ENCODE measurements at regions not wholly inside any gene's neighbourhood (a gene's known extent, or its start where the extent isn't known, plus 50 kb on each side); places are given as distances from the start of the nearest gene placed in this dataset.

GRCh38 chr4:107269175-107269574 lies 233.1 kb upstream of the DKK2 start:
- no peaks in the 10 kb centered on the region for H3K9me3 ChIP-seq (replicated peaks; ENCODE audit: control insufficient read depth, insufficient read depth, low read length)
- no peak overlapping the region for H3K4me2 ChIP-seq (ENCODE audit: insufficient read depth, low read length)
- H3K9me1 ChIP-seq (replicated peaks; ENCODE audit: control insufficient read depth, extremely low read depth, insufficient read depth, low read length) = no peaks in the 10 kb centered on the region
- H3K36me3 ChIP-seq (ENCODE audit: control insufficient read depth in 2 of 2, extremely low read depth in 1 of 2, insufficient read depth in 2 of 2, low read length in 2 of 2) = no peaks in the 10 kb centered on the region
- no peak overlapping the region for H3K9ac ChIP-seq (replicated peaks; ENCODE audit: extremely low read depth, insufficient read depth, low read length)
- dilution Hi-C loops (cut with MboI; ENCODE audit: extremely low pct_ligation_motif_present, low sequenced_read_pairs) = no loop called here
- H3K4me1 ChIP-seq (ENCODE audit: control insufficient read depth, extremely low read depth, insufficient read depth, low read length) = no peaks in the 10 kb centered on the region
- ChIA-PET CTCF (interaction anchor here (0.8 to 1.3 kb wide), 2 partner anchors 9 to 10 kb away, joined by 3 read pairs; no protein-coding TSS in a partner anchor), POLR2A (no interaction called here)
- no peak for FAIRE-seq
- no peak for TF ChIP-seq GATA2 (IDR thresholded peaks at IDR 0.05; ENCODE audit: insufficient read depth, insufficient read length, low read depth, low read length)
- no peak overlapping the region for H3K27ac ChIP-seq (ENCODE audit: insufficient read depth, low read depth, low read length)
- H3K4me3 ChIP-seq (replicated peaks in 1 of 3; ENCODE audit: insufficient read depth in 1 of 3, low read depth in 1 of 3, low read length in 3 of 3) = no peak overlapping the region
- no TSS peak for BruUV-seq (replicated peaks)
- H2AFZ ChIP-seq (ENCODE audit: low read depth, low read length) = no peak overlapping the region
- DNase-seq (ENCODE audit: low read depth, low spot score) = no peak
- no peaks in the 10 kb centered on the region for H3K79me2 ChIP-seq (ENCODE audit: control insufficient read depth, insufficient read depth, low read length)
- H3K27me3 ChIP-seq (ENCODE audit: control insufficient read depth in 2 of 2, insufficient read depth in 2 of 2, low read length in 2 of 2) = peaks cover 0 to 7% of the 10 kb centered on the region in 2 experiments
- intact Hi-C loops (cut with micrococcal nuclease) = no loop called here
- no peaks in the 10 kb centered on the region for H4K20me1 ChIP-seq (replicated peaks; ENCODE audit: control insufficient read depth, extremely low read depth, insufficient read depth, low read length)

GRCh38 chr4:107265859-107266258 lies 229.7 kb upstream of the DKK2 start:
- FAIRE-seq (no peak), DNase-seq (ENCODE audit: low read depth, low spot score) (no peak)
- no peak overlapping the region for H3K4me3 ChIP-seq (replicated peaks in 1 of 3; ENCODE audit: insufficient read depth in 1 of 3, low read depth in 1 of 3, low read length in 3 of 3)
- ChIA-PET CTCF (interaction anchor here (1.6 kb wide), 1 partner anchor 18 kb away, joined by 3 read pairs; no protein-coding TSS in a partner anchor), POLR2A (no interaction called here)
- no peaks in the 10 kb centered on the region for H3K36me3 ChIP-seq (ENCODE audit: control insufficient read depth in 2 of 2, extremely low read depth in 1 of 2, insufficient read depth in 2 of 2, low read length in 2 of 2)
- TF ChIP-seq MYC (IDR thresholded peaks at IDR 0.05; ENCODE audit: low read depth, low read length) (no peak), GATA2 (IDR thresholded peaks at IDR 0.05; ENCODE audit: insufficient read depth, insufficient read length, low read depth, low read length) (no peak), EZH2 (IDR thresholded peaks at IDR 0.05; ENCODE audit: borderline replicate concordance, low read depth, low read length, severe bottlenecking) (no peak), CTCF (IDR thresholded peaks at IDR 0.05; ENCODE audit: extremely low read depth in 1 of 2, insufficient read depth in 1 of 2, low read depth in 1 of 2, low read length in 2 of 2) (no peak), POLR2AphosphoS5 (IDR thresholded peaks at IDR 0.05; ENCODE audit: insufficient read depth, low read depth, low read length) (no peak), JUN (IDR thresholded peaks at IDR 0.05; ENCODE audit: borderline replicate concordance, insufficient read depth, insufficient read length, low read depth) (no peak), MAX (IDR thresholded peaks at IDR 0.05; ENCODE audit: insufficient read depth, insufficient read length) (no peak), POLR2A (IDR thresholded peaks at IDR 0.05; ENCODE audit: low read depth, low read length) (no peak), FOS (IDR thresholded peaks at IDR 0.05; ENCODE audit: borderline replicate concordance, insufficient read depth, low read length) (no peak)
- H3K27me3 ChIP-seq (ENCODE audit: control insufficient read depth in 2 of 2, insufficient read depth in 2 of 2, low read length in 2 of 2) = peaks cover 0 to 7% of the 10 kb centered on the region in 2 experiments
- no peaks in the 10 kb centered on the region for H3K9me3 ChIP-seq (replicated peaks; ENCODE audit: control insufficient read depth, insufficient read depth, low read length)
- no peaks in the 10 kb centered on the region for H3K9me1 ChIP-seq (replicated peaks; ENCODE audit: control insufficient read depth, extremely low read depth, insufficient read depth, low read length)
- H2AFZ ChIP-seq (ENCODE audit: low read depth, low read length) = no peak overlapping the region
- H3K4me1 ChIP-seq (ENCODE audit: control insufficient read depth, extremely low read depth, insufficient read depth, low read length) = no peaks in the 10 kb centered on the region
- no peaks in the 10 kb centered on the region for H4K20me1 ChIP-seq (replicated peaks; ENCODE audit: control insufficient read depth, extremely low read depth, insufficient read depth, low read length)
- H3K4me2 ChIP-seq (ENCODE audit: insufficient read depth, low read length) = no peak overlapping the region
- no peak overlapping the region for H3K27ac ChIP-seq (ENCODE audit: insufficient read depth, low read depth, low read length)
- no TSS peak for BruUV-seq (replicated peaks)
- H3K79me2 ChIP-seq (ENCODE audit: control insufficient read depth, insufficient read depth, low read length) = no peaks in the 10 kb centered on the region
- dilution Hi-C loops (cut with MboI; ENCODE audit: extremely low pct_ligation_motif_present, low sequenced_read_pairs) (no loop called here), intact Hi-C loops (cut with micrococcal nuclease) (no loop called here)
- no peak overlapping the region for H3K9ac ChIP-seq (replicated peaks; ENCODE audit: extremely low read depth, insufficient read depth, low read length)
